Hematopoietic multipotent progenitor cell (in vitro differentiated cells): ENCODE measurements at regions not wholly inside any gene's neighbourhood (a gene's known extent, or its start where the extent isn't known, plus 50 kb on each side); places are given as distances from the start of the nearest gene placed in this dataset.
"Not testable (repeated sequence)": the region's sequence is repeated elsewhere in the genome, so short reads cannot be mapped to it uniquely, and the experiment has no call there.

ENCODE experiments used
- DNase-seq, 3 donors: peaks; one replicate each; pipeline ENCODE4 v3.0.0-alpha.2; 2011 to 2015; ENCODE audit warnings: low read depth in 2 of 3, low spot score in 2 of 3

DNA sequence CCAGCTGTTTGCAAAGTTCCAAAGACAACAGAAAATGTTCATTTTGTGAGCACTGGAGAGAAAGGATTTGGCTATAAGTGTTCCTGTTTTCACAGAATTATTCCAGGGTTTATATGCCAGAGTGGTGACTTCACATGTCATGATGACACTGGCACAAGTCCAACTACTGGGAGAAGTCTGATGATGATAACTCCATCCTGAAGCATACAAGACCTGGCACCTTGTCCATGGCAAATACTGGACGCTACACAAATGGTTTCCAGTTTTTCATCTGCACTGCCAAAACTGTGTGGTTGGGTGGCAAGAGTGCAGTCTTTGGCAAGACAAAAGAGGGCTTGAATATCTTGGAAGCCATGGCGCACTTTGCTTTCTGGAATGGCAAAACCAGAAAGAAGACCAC lies 385.0 kb downstream of the CDH11 start:
- DNase-seq = no peak

DNA sequence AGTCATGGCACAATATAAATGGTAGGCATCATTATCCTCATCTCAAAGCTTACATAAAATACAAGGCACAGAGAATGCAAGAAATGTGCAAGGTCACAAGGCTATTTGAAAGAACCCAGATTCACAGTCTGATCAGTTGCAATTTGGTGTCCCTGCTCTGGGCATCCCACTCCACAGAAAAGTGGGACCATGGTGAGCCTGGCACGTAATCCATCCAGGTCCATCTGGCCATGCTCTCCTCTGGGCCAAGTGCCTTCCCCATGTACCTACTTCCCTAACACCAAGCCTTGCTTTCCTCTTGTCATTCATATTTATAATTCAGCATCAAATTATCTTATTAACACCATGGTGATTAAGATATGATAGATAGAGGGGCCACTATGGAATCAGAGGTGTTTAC lies 390.0 kb downstream of the CDH11 start:
- no peak for DNase-seq

DNA sequence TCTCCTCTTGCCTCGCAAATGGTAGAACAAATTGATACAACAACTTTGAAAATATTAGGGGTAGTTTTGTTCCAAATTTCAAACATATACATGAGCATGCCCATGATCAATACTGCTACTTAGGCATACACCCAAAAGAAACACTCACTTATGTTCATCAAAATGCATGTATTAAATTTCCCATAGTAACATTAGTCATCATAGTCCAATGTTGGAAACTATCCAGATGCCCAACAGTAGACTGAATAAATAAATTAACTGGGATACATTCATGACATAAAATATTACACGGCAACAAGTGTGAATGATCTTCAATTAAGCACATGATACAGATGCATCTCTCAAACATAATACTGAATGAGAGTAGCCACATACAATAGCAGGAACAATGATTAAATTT lies 391.6 kb downstream of the CDH11 start:
- DNase-seq = no peak

DNA sequence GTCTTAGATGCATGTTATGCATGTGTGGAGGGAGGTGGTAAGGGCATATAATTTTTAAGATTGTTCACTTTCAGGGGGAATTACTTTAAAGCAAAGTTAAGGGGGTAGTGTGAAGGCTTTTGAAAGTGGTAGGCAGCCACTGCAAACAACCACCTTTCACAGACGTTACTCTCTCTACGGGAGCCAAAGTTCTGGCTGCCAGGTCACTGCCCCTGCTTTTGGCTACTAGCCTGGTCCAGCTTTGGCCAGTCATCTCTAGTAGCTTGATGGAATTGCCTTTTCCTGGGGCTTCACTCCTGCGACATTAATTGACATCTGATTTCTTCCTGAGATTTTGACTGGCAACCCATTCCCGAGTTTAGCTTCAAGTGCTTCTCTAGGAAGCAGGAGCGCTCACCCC lies 397.5 kb downstream of the CDH11 start:
- no peak for DNase-seq

DNA sequence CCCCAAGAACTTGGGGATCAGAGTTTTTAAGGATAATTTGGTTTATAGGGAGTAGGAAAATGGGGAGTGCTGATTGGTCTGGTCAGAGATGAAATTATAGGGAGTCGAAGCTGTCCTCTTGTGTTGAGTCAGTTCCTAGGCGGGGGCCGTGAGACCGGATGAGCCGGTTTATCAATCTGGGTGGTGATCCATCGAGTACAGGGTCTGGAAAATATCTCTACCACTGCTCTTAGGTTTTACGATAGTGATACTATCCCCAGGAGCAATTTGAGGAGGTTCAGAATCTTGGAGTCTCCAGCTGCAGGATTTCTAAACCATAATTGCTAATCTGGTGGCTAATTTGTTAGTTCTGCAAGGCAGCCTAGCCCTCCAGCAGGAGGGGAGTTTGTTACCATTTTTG lies 403.4 kb downstream of the CDH11 start:
- no peak for DNase-seq

DNA sequence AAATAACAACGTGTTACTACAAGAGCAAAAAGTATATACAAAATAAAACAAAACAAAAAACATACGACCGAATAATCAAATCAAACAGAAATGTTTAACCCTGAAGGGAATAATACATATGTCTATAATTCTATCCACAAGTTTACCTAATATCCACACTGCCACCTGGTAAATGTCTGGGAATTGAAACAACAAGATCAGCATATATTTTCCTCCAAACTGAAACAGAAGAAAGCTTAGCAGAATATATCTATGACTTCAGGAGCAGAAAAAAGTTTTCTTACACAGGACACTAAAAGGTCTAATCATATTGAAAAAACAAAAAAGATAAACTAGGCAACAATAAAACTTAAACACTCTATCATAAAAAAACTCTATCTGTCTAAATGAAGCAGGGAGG lies 404.0 kb downstream of the CDH11 start:
- no peak for DNase-seq

DNA sequence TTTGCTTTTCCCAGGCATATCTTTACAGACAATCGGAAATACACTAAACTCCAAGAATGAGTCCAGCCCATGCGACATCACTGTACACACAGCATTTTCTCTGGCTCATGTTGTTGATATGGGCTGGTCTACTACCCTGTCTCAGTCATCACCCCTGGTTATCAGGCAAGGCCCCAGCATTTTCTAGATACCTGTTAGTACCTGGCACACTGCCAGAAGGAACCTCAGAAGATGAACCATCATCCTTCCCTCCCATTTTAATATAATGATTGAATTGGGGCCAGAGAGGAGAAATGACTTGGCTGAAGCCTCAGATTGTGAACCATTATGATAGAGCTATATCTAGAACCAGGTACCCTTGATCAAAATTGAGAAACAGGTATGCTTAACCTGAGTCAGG lies 406.2 kb downstream of the CDH11 start:
- no peak for DNase-seq

DNA sequence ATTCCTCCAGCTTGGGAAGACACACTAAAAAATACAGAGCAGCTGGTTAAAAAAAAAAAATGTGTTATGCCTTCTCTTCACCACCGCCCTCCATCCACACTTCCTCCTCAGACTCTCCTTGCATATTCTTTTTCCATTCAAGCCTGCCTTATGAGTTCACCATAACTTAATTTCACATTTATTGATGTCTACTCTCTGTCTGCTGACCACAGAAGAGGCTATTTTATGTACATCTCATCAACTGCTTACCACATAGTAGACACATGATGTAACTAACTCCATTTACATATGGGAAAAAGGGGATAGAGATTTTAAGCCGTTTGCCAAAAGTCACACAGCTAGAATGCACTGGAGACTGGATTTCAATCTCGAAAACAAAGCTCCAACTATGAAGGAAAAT lies 409.8 kb downstream of the CDH11 start:
- DNase-seq = no peak

DNA sequence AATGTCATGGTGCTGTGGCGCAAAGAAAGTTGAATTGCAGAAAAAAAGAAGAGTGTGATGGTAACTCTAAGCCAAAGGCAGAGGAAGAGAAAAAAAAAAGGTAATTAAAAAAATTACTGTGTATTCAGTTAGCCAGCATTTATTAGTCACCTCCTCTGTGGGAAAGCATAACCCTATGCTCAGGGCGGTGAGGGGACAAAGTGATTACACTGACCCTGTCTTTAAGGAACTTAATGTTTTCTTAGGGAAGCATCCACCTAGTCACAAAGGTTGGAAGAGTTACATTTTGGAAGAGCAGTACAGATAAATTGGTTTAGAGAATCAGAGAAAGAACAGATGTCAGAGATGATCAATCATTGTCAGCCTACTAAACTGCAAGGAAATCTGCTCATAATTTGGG lies 410.3 kb downstream of the CDH11 start:
- DNase-seq = no peak

DNA sequence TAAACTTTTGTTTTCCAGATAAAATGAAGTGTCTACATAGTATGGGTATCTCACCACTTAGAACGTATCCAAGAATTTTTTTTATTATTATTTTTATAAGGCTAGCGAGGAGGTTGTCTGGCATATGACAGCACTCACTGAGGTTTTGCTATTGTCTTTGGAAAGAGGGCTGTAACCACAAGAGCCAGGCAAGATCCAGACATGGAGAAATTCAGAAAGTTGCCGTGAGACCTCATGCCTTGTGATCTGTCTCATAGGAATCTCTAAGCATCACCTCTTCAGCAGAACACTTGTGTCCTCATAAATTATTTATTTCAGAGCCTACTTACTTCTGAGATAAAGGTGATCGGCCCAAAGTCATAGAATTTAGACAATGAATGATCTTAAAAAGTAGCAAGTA lies 410.8 kb downstream of the CDH11 start:
- no peak for DNase-seq

DNA sequence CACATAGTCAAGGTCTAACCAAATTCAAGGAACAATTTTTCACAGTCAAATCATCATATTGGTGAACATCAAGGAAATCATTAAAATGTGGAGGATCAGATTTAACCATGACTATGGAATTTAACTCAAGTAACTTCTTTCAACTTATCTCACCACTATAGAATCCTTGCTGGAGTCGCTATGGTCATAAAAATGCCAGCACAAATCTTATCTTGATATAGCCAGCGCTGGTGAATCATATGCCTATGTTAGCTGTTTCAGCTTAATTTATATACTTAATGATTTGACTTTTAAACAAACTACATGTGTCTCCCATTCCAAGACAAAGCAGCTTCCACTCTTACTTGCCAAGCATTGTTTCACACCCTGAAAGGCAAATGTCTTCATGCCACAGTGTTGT lies 416.4 kb downstream of the CDH11 start:
- DNase-seq = no peak

DNA sequence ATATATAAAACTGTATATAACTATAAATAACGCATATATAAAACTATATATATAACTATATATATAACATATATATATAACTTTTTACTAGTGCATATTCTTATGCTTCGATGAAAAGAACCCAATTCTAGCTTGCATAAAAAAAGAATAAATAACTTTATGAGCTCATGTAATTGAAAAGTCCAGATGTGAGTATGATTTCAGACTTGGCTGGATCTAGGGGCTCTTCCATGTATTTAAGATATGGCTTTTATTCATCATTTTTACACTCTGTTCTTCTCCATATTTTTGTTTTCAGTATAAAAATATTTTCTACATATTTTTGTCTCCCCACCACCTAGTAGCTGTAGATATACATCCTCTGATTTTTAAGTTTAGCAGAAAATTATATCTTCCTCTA lies 417.5 kb downstream of the CDH11 start:
- DNase-seq = no peak

DNA sequence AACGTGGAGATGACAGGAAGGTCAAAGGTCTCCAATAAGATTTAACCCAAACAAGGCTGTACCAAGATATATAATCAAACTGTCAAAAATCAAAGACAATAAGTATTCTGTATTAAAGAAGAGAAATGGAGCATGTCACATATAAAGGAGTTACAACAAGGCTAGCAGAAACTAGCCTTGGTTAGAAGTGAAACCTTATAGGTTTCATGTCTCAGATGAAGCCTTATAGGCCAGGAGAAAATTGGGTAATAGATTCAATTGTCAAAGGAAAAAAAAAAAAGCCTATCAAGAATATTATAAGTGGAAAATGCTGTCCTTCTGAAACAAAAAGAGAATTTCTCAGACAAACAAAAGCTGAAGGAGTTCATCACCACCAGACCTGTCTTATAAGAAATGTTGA lies 419.4 kb downstream of the CDH11 start:
- DNase-seq = no peak

DNA sequence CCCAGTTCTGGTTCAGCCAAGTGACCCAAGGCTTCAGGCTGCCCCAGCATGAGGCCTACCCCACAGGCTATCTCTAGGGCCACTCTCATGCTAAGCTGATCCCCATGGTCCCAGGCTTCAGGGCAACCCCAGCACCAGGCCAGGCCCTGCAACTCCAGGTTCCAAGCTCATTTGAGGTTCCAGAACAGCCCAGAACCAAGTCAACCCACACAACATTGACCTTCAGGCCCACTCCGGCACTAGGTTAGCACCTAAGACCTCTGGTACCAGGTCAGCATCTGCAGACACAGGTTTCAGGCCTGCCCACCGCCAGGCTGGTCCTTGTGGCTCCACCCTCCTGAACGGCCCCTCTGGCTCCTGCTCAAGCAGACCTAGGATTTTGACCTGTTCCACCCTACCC lies 421.2 kb downstream of the CDH11 start:
- DNase-seq = no peak

DNA sequence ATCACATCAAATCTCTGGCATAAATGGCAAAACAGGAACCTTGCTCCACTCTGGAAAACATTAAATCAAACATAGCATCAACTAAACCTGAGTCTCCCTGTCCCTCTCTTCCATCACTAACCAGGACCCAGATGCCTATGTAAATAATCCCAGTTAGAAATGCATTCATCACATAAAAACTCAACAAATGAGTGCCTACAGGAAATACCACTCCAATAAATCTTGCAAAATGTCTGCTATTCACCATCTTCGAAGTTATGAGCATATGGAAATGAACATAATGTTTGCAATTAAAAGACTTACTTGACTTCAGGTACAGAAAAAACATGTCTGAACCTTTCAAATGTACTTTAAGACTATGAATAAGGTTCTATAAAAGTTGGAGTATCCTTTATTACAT lies 425.0 kb downstream of the CDH11 start:
- DNase-seq = no peak

DNA sequence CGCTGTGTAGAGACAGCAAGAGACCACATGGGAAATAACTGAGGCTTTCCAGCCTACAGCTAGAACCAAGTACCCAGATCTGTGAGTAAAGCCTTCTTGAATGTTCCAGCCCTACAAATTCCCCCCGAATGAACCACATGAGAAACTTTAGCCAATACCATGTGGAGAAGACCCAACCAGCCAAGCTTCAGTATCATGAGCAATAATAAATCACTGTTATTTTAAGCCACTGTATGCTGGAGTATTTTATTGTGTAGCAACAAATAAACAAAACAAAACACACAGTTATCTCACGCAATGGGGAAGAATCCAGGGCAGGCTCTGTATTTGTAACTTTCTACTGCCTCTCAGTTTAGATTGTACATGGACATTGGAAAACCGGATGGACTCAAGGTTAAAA lies 426.2 kb downstream of the CDH11 start:
- no peak for DNase-seq

DNA sequence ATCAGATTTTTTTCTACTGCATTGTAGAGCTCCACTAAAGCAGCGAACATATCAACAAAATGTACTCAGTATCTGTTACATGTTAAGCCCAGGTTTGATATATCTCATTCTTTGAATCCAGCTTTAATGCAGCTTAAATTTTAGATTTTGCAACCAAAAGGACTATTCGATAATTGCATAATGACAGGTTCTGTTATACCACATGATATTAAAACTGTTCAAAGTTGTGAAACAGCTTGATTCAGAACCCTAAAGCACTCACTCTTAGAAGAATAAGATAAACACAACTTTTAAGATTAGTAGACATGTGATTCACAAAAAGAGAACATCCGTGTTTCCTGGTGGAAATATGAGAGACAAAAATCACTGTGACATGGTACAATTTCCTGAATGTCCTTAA lies 427.9 kb downstream of the CDH11 start:
- DNase-seq = no peak

DNA sequence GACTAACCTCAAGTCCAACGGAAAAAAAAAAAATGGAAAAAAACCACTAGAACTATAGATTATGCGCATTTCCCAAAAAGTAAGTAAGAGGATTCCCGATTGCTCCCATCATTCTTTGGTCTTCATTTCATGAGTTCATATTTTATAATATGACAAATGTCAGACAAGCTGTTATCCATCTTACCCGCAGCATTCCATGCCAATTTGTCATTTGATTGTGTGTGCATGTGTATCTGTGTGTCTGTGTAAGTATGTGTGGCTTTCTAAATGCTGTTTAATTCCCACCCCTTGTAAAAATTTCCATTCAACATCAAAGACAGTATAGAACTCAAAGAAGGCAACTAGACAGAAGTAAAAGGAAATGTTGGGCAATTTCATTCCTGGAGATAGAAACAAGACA lies 434.1 kb downstream of the CDH11 start:
- no peak for DNase-seq

DNA sequence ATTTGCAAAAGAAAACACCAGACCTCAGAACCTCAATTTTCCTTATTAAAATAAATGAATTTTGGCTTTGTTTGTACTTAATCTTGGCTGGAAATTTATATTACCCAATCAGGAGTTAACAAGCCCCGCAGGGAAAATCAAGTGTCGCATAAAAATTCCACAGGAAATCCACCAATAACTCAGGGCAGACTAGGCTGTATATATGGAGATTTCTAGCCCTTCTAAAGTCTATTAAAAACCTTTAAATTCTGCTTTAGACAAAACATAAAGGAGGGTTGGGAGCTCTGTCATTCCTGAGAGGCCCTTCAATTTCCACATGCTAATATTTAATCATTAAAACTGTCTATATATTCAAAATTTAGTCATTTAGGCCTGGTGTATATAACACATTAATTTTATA lies 434.7 kb downstream of the CDH11 start:
- DNase-seq = no peak

DNA sequence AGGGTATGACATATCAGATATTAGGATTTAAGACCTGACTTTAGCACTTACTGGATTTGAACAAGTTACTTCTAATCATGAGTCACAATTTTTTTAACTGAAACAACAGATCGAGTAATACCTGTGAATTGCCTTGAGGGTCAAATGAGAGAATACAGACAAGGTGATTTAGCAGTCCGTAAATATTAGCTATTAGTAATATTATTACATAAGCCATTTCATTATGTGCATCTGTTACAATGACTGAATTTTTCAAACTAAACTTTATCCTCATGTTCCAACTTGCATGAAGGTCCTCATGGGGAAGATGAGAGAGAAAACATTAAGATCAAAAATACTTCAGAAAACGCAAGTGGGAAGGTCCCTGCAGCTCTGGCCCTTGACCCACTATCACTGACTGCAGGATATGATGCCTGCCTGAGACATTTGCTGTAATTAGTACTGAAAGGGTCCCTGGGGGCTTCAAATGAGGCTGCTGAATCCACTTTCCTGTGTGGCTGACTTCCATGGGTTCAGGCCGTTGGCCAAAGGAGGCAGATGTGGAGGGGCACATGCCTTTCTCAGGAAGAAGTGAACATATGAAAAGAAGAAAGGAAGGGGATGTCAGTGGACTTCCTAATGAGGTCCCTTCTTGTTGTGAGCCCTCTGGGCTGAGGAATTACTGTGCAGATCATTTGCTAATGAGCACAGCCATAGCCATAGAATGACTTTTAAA lies 441.7 kb downstream of the CDH11 start:
- no peak for DNase-seq

DNA sequence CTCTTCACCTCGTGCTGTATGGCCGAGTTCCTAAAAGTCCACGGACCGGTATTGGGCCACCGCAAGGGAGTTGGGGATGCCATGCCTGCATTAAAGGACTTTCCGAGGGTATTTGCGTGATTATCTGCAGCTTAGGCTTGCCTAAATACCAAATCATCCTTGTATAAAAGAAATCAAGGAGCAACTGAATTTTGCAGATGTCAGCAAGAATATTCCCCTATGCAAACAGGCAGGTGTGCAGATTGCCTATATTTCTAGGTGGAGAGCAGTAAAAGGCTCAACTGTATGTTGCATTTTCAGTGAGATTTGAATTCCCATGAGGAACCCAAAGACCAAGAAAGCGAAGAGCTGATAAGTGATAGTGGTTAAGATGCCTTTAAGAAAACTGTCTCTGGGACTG lies 452.3 kb downstream of the CDH11 start:
- no peak for DNase-seq

DNA sequence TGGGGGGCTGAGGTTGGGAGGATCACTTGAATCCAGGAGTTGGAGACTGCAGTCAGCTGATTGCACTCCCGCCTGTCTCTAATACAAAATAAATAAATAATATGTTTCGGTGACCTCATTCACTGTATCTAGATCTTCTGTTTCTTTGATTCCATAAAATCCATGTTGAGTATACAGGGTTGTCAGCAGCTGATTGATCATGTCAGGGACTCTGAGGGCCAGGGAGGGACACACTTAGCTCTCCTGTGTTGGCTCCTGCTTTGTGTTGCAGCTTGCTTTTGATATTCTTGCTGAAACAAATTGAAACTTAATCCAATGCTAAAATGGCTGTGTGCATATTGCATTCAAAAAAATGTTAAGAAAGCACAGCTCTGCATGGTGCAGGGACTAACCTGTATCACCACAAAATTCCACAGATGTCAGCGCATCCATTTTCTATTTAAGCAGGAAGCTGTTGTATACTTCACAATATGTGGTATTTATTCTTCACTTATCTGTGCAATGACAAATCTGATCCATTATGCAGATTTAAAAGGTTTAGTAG lies 454.5 kb downstream of the CDH11 start:
- no peak for DNase-seq

DNA sequence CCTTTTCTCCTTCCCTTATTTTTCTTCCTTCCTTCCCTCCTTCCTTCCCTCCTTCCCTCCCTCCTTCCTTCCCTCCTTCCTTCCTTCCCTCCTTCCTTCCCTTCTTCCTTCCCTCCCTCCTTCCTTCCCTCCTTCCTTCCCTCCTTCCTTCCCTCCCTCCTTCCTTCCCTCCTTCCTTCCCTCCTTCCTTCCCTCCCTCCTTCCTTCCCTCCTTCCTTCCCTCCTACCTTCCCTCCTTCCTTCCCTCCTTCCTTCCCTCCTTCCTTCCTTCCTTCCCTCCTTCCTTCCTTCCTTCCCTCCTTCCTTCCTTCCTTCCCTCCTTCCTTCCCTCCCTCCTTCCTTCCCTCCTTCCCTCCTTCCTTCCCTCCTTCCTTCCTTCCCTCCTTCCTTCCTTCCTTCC lies 459.6 kb downstream of the CDH11 start:
- DNase-seq = not testable (repeated sequence)
